Activated naive CD4-positive, alpha-beta T cell treated with anti-CD3 and anti-CD28 coated beads, Interleukin-2, amount 50 U/mL, for 72 hours (primary cell): ENCODE measurements at regions not wholly inside any gene's neighbourhood (a gene's known extent, or its start where the extent isn't known, plus 50 kb on each side); places are given as distances from the start of the nearest gene placed in this dataset.
"Not testable (repeated sequence)": the region's sequence is repeated elsewhere in the genome, so short reads cannot be mapped to it uniquely, and the experiment has no call there.

Experiments used
- ATAC-seq, 2 donors: fragments of 150-1000 bp; cut with Tn5 transposase; 2 replicates each; pipeline ENCODE4 v1.10.0; 2021; ENCODE audit warnings: mild to moderate bottlenecking in 2 of 2, moderate library complexity in 2 of 2
- DNase-seq, 2 donors: peaks; one replicate each; pipeline ENCODE4 v3.0.0; 2021 to 2022; ENCODE audit warnings: low spot score in 2 of 2
- H3K27ac Mint-ChIP-seq, 2 donors: one replicate each; pipeline ENCODE4 v1.8.0; 2022; ENCODE audit warnings: mild to moderate bottlenecking in 2 of 2, mixed read lengths in 2 of 2
- H3K36me3 Mint-ChIP-seq, 2 donors: one replicate each; pipeline ENCODE4 v1.8.0; 2022; ENCODE audit warnings: mixed read lengths in 2 of 2
- H3K9me3 Mint-ChIP-seq, 2 donors: one replicate each; pipeline ENCODE4 v1.8.0; 2022; ENCODE audit warnings: mixed read lengths in 2 of 2

- Mint-ChIP-seq H3K9me3 (peaks cover 14 to 23% of the 10 kb centered on the region in 2 donors), H3K36me3 (no peaks in the 10 kb centered on the region), H3K27ac (no peak overlapping the region)
- ATAC-seq (no peak), DNase-seq (no peak)
Observed at GRCh38 chr14:29376237-29376636, 551.4 kb downstream of the PRKD1 start.

- DNase-seq (no peak), ATAC-seq (no peak)
- Mint-ChIP-seq H3K9me3 (peaks cover 15 to 21% of the 10 kb centered on the region in 2 donors), H3K27ac (no peak overlapping the region), H3K36me3 (no peaks in the 10 kb centered on the region)
Observed at GRCh38 chr14:29380826-29381225, 546.8 kb downstream of the PRKD1 start.

- ATAC-seq (no peak), DNase-seq (no peak)
- H3K36me3 Mint-ChIP-seq = peaks cover 0 to 4% of the 10 kb centered on the region in 2 donors
- H3K9me3 Mint-ChIP-seq = peaks cover 9 to 16% of the 10 kb centered on the region in 2 donors
- H3K27ac Mint-ChIP-seq = no peak overlapping the region
Observed at GRCh38 chr14:29388571-29388970, 539.1 kb downstream of the PRKD1 start.

- peaks cover 7 to 15% of the 10 kb centered on the region in 2 donors for H3K9me3 Mint-ChIP-seq
- peaks cover 0 to 4% of the 10 kb centered on the region in 2 donors for H3K36me3 Mint-ChIP-seq
- DNase-seq = no peak
- ATAC-seq = no peak
- no peak overlapping the region for H3K27ac Mint-ChIP-seq
Observed at GRCh38 chr14:29390081-29390832, 537.4 kb downstream of the PRKD1 start.

- Mint-ChIP-seq H3K27ac (no peak overlapping the region), H3K9me3 (peaks cover 6 to 12% of the 10 kb centered on the region in 2 donors), H3K36me3 (peaks cover 0 to 4% of the 10 kb centered on the region in 2 donors)
- DNase-seq (no peak), ATAC-seq (no peak)
Observed at GRCh38 chr14:29391231-29391630, 536.4 kb downstream of the PRKD1 start.

GRCh38 chr14:29391801-29392200, 535.8 kb downstream of the PRKD1 start:
- DNase-seq (no peak), ATAC-seq (no peak)
- Mint-ChIP-seq H3K9me3 (peaks cover 6 to 12% of the 10 kb centered on the region in 2 donors), H3K27ac (no peak overlapping the region), H3K36me3 (peaks cover 0 to 4% of the 10 kb centered on the region in 2 donors)

- Mint-ChIP-seq H3K36me3 (peaks cover 0 to 4% of the 10 kb centered on the region in 2 donors), H3K27ac (no peak overlapping the region), H3K9me3 (peaks cover 6 to 12% of the 10 kb centered on the region in 2 donors)
- ATAC-seq (no peak), DNase-seq (no peak)
Observed at GRCh38 chr14:29392287-29392686, 535.4 kb downstream of the PRKD1 start.

- Mint-ChIP-seq H3K9me3 (peaks cover 11 to 26% of the 10 kb centered on the region in 2 donors), H3K27ac (no peak overlapping the region), H3K36me3 (peaks cover 0 to 4% of the 10 kb centered on the region in 2 donors)
- DNase-seq = no peak
- no peak for ATAC-seq
Observed at GRCh38 chr14:29403091-29403490, 524.6 kb downstream of the PRKD1 start.

- DNase-seq = no peak
- peaks cover 0 to 4% of the 10 kb centered on the region in 2 donors for H3K36me3 Mint-ChIP-seq
- H3K9me3 Mint-ChIP-seq = peaks cover 17 to 25% of the 10 kb centered on the region in 2 donors
- no peak for ATAC-seq
- H3K27ac Mint-ChIP-seq = no peak overlapping the region
Observed at GRCh38 chr14:29410581-29410980, 517.1 kb downstream of the PRKD1 start.

- DNase-seq, H3K36me3 Mint-ChIP-seq, ATAC-seq, H3K27ac Mint-ChIP-seq: not testable (repeated sequence)
- peaks cover 11 to 13% of the 10 kb centered on the region in 2 donors for H3K9me3 Mint-ChIP-seq
Observed at GRCh38 chr14:29414931-29415330, 512.7 kb downstream of the PRKD1 start.

- ATAC-seq = no peak
- peaks cover 12% of the 10 kb centered on the region in 2 donors for H3K9me3 Mint-ChIP-seq
- DNase-seq = no peak
- no peak overlapping the region for H3K27ac Mint-ChIP-seq
- H3K36me3 Mint-ChIP-seq = no peaks in the 10 kb centered on the region
Observed at GRCh38 chr14:29419736-29420135, 507.9 kb downstream of the PRKD1 start.

GRCh38 chr14:29421156-29421728, 506.4 kb downstream of the PRKD1 start:
- H3K9me3 Mint-ChIP-seq = peaks cover 12 to 16% of the 10 kb centered on the region in 2 donors
- ATAC-seq (no peak), DNase-seq (no peak)
- no peaks in the 10 kb centered on the region for H3K36me3 Mint-ChIP-seq
- H3K27ac Mint-ChIP-seq = no peak overlapping the region

GRCh38 chr14:29425705-29426482, 501.8 kb downstream of the PRKD1 start:
- H3K27ac Mint-ChIP-seq = no peak overlapping the region
- peaks cover 18 to 19% of the 10 kb centered on the region in 2 donors for H3K9me3 Mint-ChIP-seq
- ATAC-seq = no peak
- DNase-seq = no peak
- no peaks in the 10 kb centered on the region for H3K36me3 Mint-ChIP-seq

GRCh38 chr14:29442696-29443095, 485.0 kb downstream of the PRKD1 start:
- H3K9me3 Mint-ChIP-seq = peaks cover 33% of the 10 kb centered on the region in 2 donors
- peaks cover 0 to 20% of the 10 kb centered on the region in 2 donors for H3K36me3 Mint-ChIP-seq
- DNase-seq (no peak), ATAC-seq (no peak)
- H3K27ac Mint-ChIP-seq = no peak overlapping the region

- H3K27ac Mint-ChIP-seq = no peak overlapping the region
- H3K36me3 Mint-ChIP-seq = peaks cover 0 to 16% of the 10 kb centered on the region in 2 donors
- DNase-seq = no peak
- no peak for ATAC-seq
- peaks cover 24 to 28% of the 10 kb centered on the region in 2 donors for H3K9me3 Mint-ChIP-seq
Observed at GRCh38 chr14:29444216-29444615, 483.4 kb downstream of the PRKD1 start.

GRCh38 chr14:29444805-29445204, 482.8 kb downstream of the PRKD1 start:
- no peak overlapping the region for H3K27ac Mint-ChIP-seq
- H3K36me3 Mint-ChIP-seq = peaks cover 0 to 16% of the 10 kb centered on the region in 2 donors
- no peak for DNase-seq
- ATAC-seq = no peak
- peaks cover 24% of the 10 kb centered on the region in 2 donors for H3K9me3 Mint-ChIP-seq

- ATAC-seq (no peak), DNase-seq (no peak)
- Mint-ChIP-seq H3K27ac (no peak overlapping the region), H3K9me3 (peaks cover 24% of the 10 kb centered on the region in 2 donors), H3K36me3 (peaks cover 0 to 16% of the 10 kb centered on the region in 2 donors)
Observed at GRCh38 chr14:29446971-29447370, 480.7 kb downstream of the PRKD1 start.
